Smooth muscle cell (in vitro differentiated cells): ENCODE measurements at regions not wholly inside any gene's neighbourhood (a gene's known extent, or its start where the extent isn't known, plus 50 kb on each side); places are given as distances from the start of the nearest gene placed in this dataset.

Source experiments
- DNase-seq: peaks from one replicate; lab custom pipeline; 2025; ENCODE audit not compliant: unreplicated experiment; lab: John Stamatoyannopoulos, UW
- H2AFZ ChIP-seq: fragments of 200-600 bp; sonication (generic); 2 replicates; pipeline ENCODE4 v1.6.0; 2016; ENCODE audit warnings: antibody characterized with exemption, low read depth, mild to moderate bottlenecking
- H3F3A ChIP-seq: fragments of 200-600 bp; sonication (generic); 2 replicates; pipeline ENCODE4 v1.6.0; 2017; ENCODE audit warnings: antibody characterized with exemption, low read depth
- H3K27ac ChIP-seq: fragments of 200-600 bp; sonication (generic); 2 replicates; pipeline ENCODE4 v1.5.1; 2016; ENCODE audit warnings: low read depth, mild to moderate bottlenecking
- H3K27me3 ChIP-seq: fragments of 200-600 bp; sonication (generic); 2 replicates; pipeline ENCODE4 v1.6.1; 2016; ENCODE audit warnings: low read depth, mild to moderate bottlenecking
- H3K36me3 ChIP-seq: fragments of 200-600 bp; sonication (generic); 2 replicates; pipeline ENCODE4 v1.5.1; 2016; ENCODE audit warnings: low read depth
- H3K4me1 ChIP-seq: fragments of 200-600 bp; sonication (generic); 2 replicates; pipeline ENCODE4 v1.5.1; 2016; ENCODE audit warnings: low read depth
- H3K4me2 ChIP-seq: fragments of 200-600 bp; sonication (generic); 2 replicates; pipeline ENCODE4 v1.6.0; 2016; ENCODE audit warnings: mild to moderate bottlenecking
- H3K4me3 ChIP-seq: fragments of 200-600 bp; sonication (generic); 2 replicates; pipeline ENCODE4 v1.5.1; 2016; ENCODE audit warnings: mild to moderate bottlenecking
- H3K79me2 ChIP-seq: fragments of 200-600 bp; sonication (generic); 2 replicates; pipeline ENCODE4 v1.6.0; 2016; ENCODE audit warnings: low read depth, mild to moderate bottlenecking
- H3K9ac ChIP-seq: fragments of 200-600 bp; sonication (generic); 2 replicates; pipeline ENCODE4 v1.6.0; 2016; ENCODE audit warnings: low read depth
- H3K9me3 ChIP-seq: fragments of 200-600 bp; sonication (generic); replicated peaks from 2 replicates; pipeline ENCODE4 v1.5.1; 2016; ENCODE audit warnings: low read depth
- H4K20me1 ChIP-seq: fragments of 200-600 bp; sonication (generic); 2 replicates; pipeline ENCODE4 v1.6.0; 2016; ENCODE audit warnings: low read depth
- WGBS: methylation state at CpG from one replicate; pipeline ENCODE4 v1.1.7; 2016; ENCODE audit warnings: low lambda C conversion rate; 5-methylcytosine and 5-hydroxymethylcytosine counted together
- TF ChIP-seq, protein P1 (sequence below): fragments of 200-600 bp; sonication (generic); IDR thresholded peaks from 2 replicates; pipeline ENCODE4 v1.5.1; 2017; ENCODE audit warnings: borderline replicate concordance, mild to moderate bottlenecking, antibody characterized with exemption; ENCODE audit not compliant: insufficient read depth, poor library complexity, severe bottlenecking

DNA sequence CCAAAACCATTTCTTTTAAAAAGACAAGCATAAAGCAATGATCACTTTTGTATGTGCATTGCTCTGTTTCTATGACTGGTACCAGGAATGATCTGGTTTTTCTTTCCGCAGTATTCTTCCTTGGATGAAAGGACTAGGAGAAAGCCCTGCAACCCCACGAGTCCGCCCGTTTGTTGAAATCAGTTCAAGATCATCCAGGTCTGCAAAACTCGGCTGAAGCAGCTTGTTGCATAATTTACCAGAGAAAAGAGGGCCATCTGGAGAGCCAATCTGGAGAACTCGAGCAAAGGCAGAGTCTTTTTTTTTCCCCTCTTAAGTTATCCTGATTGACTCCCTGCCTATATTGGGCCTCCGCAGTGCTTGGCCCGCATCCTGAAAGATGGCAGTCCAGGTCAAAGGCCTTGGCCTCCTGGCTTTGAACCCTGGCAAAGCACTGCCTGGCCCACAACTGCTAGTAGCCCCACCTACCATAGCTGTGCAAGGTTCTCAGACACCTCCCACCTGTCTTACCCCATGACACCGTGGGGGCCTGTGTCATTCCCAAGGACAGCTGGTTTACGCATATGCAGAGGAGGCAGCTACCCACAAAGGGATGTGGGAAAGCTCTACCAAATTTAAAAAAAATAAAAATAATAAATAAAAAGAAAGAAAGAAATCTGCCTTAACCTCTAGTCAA is 572.2 kb downstream of the INHBA start:
- no peak for DNase-seq
- Histone ChIP-seq H3F3A (peaks cover 3% of the 10 kb centered on the region), H3K27ac (no peak overlapping the region), H3K9ac (no peak overlapping the region), H3K4me2 (no peak overlapping the region), H3K36me3 (no peaks in the 10 kb centered on the region), H3K79me2 (no peaks in the 10 kb centered on the region), H4K20me1 (no peaks in the 10 kb centered on the region), H3K27me3 (no peaks in the 10 kb centered on the region), H3K4me1 (peaks cover 10% of the 10 kb centered on the region), H3K4me3 (no peak overlapping the region), H3K9me3 (no peaks in the 10 kb centered on the region), H2AFZ (no peak overlapping the region)
- TF ChIP-seq, protein P1, sequence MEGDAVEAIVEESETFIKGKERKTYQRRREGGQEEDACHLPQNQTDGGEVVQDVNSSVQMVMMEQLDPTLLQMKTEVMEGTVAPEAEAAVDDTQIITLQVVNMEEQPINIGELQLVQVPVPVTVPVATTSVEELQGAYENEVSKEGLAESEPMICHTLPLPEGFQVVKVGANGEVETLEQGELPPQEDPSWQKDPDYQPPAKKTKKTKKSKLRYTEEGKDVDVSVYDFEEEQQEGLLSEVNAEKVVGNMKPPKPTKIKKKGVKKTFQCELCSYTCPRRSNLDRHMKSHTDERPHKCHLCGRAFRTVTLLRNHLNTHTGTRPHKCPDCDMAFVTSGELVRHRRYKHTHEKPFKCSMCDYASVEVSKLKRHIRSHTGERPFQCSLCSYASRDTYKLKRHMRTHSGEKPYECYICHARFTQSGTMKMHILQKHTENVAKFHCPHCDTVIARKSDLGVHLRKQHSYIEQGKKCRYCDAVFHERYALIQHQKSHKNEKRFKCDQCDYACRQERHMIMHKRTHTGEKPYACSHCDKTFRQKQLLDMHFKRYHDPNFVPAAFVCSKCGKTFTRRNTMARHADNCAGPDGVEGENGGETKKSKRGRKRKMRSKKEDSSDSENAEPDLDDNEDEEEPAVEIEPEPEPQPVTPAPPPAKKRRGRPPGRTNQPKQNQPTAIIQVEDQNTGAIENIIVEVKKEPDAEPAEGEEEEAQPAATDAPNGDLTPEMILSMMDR: no peak
- 70% methylated on average over 10 of the region's 10 CpGs for WGBS

DNA sequence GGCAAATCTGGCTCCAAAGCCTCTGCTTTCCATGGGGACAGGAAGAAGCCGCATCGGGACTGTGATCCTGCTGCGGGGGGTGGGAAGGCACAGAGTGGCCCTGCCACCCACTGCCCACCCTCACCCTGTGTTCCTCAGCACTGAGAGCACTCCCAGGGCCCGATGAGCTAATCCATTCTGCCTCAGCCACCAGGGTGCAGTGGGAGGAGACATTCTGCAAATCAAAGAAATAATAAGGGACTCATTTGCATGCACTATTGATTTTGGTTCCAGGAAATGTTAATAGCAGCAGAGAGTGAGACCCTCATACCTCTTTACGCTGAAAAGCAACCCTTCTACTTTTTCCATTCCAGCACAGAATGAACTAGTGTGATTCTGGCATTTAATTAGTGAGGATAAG is 572.8 kb downstream of the INHBA start:
- Histone ChIP-seq H3K27me3 (no peaks in the 10 kb centered on the region), H2AFZ (no peak overlapping the region), H3K9ac (no peak overlapping the region), H3K36me3 (no peaks in the 10 kb centered on the region), H4K20me1 (no peaks in the 10 kb centered on the region), H3K27ac (no peak overlapping the region), H3K79me2 (no peaks in the 10 kb centered on the region), H3F3A (peaks cover 3% of the 10 kb centered on the region), H3K9me3 (no peaks in the 10 kb centered on the region), H3K4me2 (no peak overlapping the region), H3K4me3 (no peak overlapping the region), H3K4me1 (peaks cover 10% of the 10 kb centered on the region)
- no peak for DNase-seq
- 89% methylated on average over 5 of the region's 5 CpGs for whole genome bisulfite sequencing
- TF ChIP-seq, protein P1: no peak

DNA sequence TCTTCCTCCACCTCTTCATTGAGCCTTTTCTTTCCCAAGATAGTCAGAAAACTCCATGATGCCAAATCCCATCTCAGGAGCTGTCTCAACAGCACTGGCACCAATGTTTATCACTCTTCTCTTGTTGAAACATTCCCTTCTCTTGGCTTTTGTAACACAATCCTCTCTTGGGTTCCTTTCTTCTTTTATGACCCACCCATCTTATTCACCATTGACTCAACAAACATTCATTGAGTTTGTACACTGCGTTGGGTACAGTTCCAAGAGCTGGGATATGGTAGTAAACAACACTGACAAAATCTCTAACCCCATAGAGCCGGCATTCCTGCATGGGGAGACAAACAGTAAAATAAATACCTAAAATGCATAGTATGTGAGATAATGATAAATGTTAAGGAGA is 577.5 kb downstream of the INHBA start:
- peaks cover 10% of the 10 kb centered on the region for H3K4me1 ChIP-seq
- H3K9me3 ChIP-seq: no peaks in the 10 kb centered on the region
- H3K9ac ChIP-seq: no peak overlapping the region
- H3K79me2 ChIP-seq: no peaks in the 10 kb centered on the region
- H3K36me3 ChIP-seq: no peaks in the 10 kb centered on the region
- H4K20me1 ChIP-seq: no peaks in the 10 kb centered on the region
- H3K27me3 ChIP-seq: no peaks in the 10 kb centered on the region
- no peak overlapping the region for H3K27ac ChIP-seq
- H3K4me3 ChIP-seq: no peak overlapping the region
- TF ChIP-seq, protein P1: no peak
- WGBS: 95% methylated on average over 2 of the region's 2 CpGs
- H2AFZ ChIP-seq: no peak overlapping the region
- no peak for DNase-seq
- no peak overlapping the region for H3K4me2 ChIP-seq
- H3F3A ChIP-seq: peaks cover 4% of the 10 kb centered on the region
